ENCODE measurements at regions not wholly inside any gene's neighbourhood (a gene's known extent, or its start where the extent isn't known, plus 50 kb on each side); places are given as distances from the start of the nearest gene placed in this dataset.

DNA sequence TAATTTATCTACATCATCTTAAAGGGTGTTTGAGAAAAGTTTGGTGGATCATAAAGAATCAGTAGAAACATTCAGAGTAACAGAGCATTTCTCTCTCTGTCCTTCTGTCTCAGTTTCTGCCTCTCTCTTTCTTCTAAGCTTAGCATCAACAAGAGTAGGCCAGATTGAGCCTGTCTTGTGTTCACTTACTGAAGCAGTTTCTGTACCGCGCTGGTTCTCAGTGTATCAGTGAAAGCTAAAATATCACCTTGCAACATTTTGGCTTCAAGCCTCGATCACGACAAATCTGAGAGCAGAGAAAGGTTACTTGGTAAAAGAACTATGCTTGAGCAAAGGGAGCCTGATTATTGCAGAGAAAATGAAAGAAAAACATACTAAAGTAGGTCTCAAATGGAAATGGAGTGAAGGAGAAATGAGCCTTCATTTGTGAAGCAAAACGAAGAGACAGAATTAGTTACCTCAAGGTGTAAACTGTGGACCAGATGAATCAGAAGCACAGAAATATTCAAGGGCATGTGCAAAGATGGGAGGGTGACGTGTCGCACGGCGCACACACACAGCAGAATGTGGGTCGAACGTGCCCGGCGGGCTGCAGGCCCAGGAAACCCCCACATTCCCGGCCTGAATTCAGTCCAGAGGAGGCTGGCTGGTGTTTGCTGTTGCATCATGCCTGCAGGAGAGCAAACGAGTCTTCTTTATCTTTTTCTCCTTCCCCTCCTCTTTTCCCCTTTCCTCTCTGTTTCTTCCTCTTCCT lies 509.3 kb downstream of the QKI start:
- no peak for TF ChIP-seq CTCF (conservative IDR thresholded peaks at IDR 0.05; ENCODE audit: low read length)
- TF ChIP-seq EZH2phosphoT487 (IDR thresholded peaks at IDR 0.05; ENCODE audit: borderline replicate concordance): no peak
